ENCODE measurements at regions not wholly inside any gene's neighbourhood (a gene's known extent, or its start where the extent isn't known, plus 50 kb on each side); places are given as distances from the start of the nearest gene placed in this dataset.

DNA sequence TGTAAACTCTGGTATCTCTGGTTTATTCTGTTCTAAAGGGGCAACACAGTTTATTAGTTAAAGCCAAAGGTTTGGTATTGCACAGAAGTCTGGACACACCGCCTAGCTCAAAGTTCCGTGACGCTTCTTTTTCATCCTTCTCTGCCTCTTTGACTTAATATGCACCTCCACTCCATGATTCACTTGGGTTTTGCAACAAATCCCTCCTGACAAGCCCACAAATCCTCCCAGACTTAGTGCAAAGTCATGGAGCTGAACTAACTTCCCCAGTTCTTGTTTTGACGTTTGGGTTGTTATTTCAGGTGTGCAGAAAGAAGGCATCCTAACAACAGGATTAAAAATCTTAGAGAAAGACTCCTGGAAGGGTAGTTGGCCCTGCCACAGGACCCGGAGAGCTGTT lies 441.6 kb upstream of the DMAC1 start:
- TF ChIP-seq CTCF (IDR thresholded peaks at IDR 0.05) (no peak), POLR2A (IDR thresholded peaks at IDR 0.05) (no peak), EP300 (IDR thresholded peaks at IDR 0.05) (no peak), POLR2AphosphoS5 (IDR thresholded peaks at IDR 0.05) (no peak)
